KMS-11 (cell line): ENCODE measurements at regions not wholly inside any gene's neighbourhood (a gene's known extent, or its start where the extent isn't known, plus 50 kb on each side); places are given as distances from the start of the nearest gene placed in this dataset.

Source experiments
- H2AFZ ChIP-seq: fragments of 200-600 bp; sonication (generic); 2 replicates; pipeline ENCODE4 v1.6.1; 2016; ENCODE audit warnings: antibody characterized with exemption, mixed run types, low read depth
- H3K27ac ChIP-seq: fragments of 200-600 bp; sonication (generic); 2 replicates; pipeline ENCODE4 v1.6.1; 2016; ENCODE audit warnings: mild to moderate bottlenecking, mixed run types
- H3K27me3 ChIP-seq: fragments of 200-600 bp; sonication (generic); 2 replicates; pipeline ENCODE4 v1.6.1; 2017; ENCODE audit warnings: mild to moderate bottlenecking, low read depth, mixed run types, moderate library complexity; ENCODE audit not compliant: insufficient read depth
- H3K36me3 ChIP-seq: fragments of 200-600 bp; sonication (generic); 2 replicates; pipeline ENCODE4 v1.6.1; 2017; ENCODE audit warnings: mild to moderate bottlenecking, mixed run types; ENCODE audit not compliant: insufficient read depth
- H3K4me1 ChIP-seq: fragments of 200-600 bp; sonication (generic); 2 replicates; pipeline ENCODE4 v1.6.1; 2016; ENCODE audit warnings: mild to moderate bottlenecking, low read depth, mixed run types; ENCODE audit not compliant: poor library complexity, severe bottlenecking
- H3K4me2 ChIP-seq: fragments of 200-600 bp; sonication (generic); 2 replicates; pipeline ENCODE4 v1.7.0; 2016; ENCODE audit warnings: mild to moderate bottlenecking, mixed run types
- H3K4me3 ChIP-seq: fragments of 200-600 bp; sonication (generic); IDR thresholded peaks from 2 replicates; pipeline ENCODE4 v1.6.1; 2017; ENCODE audit warnings: low read depth, low read length, mixed read lengths; ENCODE audit not compliant: insufficient read depth
- H3K79me2 ChIP-seq: fragments of 200-600 bp; sonication (generic); 2 replicates; pipeline ENCODE4 v1.6.1; 2016; ENCODE audit warnings: low read depth, mixed run types; ENCODE audit not compliant: insufficient read depth
- H3K9ac ChIP-seq: fragments of 200-600 bp; sonication (generic); 2 replicates; pipeline ENCODE4 v1.6.1; 2016; ENCODE audit warnings: mild to moderate bottlenecking, mixed run types
- H4K20me1 ChIP-seq: fragments of 200-600 bp; sonication (generic); 2 replicates; pipeline ENCODE4 v1.6.1; 2016; ENCODE audit warnings: mild to moderate bottlenecking, mixed run types; ENCODE audit not compliant: insufficient read depth
- TF ChIP-seq, protein P1 (sequence below): fragments of 200-600 bp; sonication (generic); conservative IDR thresholded peaks from 2 replicates; pipeline ENCODE4 v1.6.1; 2017; ENCODE audit warnings: low read depth, mild to moderate bottlenecking, antibody characterized with exemption, low read length, moderate library complexity, mixed read lengths

DNA sequence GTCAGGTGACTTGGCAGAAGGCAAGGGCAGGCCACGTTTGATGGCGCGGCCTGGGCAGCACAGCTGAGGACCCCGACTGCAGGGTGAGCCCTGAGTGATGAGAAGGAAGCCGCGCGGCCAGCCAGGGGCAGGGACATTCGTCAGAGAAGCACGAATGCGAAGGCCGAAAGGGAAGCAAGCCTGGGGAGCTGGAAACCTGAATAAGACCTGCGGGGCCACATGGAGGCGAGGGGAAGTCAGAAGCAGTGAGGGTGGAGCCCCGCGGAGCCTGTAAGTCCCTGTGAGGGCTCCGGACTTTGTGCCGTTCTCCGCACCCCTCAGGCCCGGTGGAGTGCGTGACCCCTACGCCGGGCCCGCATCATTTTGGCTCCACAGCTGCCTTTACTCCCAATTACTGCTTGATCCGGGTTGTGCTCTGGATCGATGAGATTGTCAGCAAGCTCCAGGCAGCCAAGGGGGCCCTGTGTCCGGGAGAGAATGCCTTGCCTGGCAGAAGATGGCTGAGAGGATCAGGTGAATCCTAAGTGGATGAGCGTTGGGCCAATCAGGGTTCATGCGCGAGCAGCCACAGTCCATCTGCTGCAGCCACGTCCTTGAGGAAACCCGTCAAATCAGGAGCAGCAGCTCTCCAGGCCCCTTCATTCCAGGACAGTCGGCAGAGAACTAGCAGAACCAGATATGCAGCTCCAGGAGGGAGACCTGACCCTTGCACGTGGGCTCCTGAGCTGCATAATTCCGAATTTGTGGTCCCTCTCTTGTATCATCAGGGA, 293.3 kb upstream of the SHH start:
- H3K4me3 ChIP-seq, result no peak overlapping the region
- H3K9ac ChIP-seq, result no peak overlapping the region
- no peaks in the 10 kb centered on the region for H3K79me2 ChIP-seq
- H2AFZ ChIP-seq, result no peak overlapping the region
- no peak overlapping the region for H3K27ac ChIP-seq
- no peaks in the 10 kb centered on the region for H3K36me3 ChIP-seq
- H3K4me2 ChIP-seq, result no peak overlapping the region
- no peaks in the 10 kb centered on the region for H3K27me3 ChIP-seq
- no peaks in the 10 kb centered on the region for H4K20me1 ChIP-seq
- no peaks in the 10 kb centered on the region for H3K4me1 ChIP-seq
- TF ChIP-seq, protein P1, sequence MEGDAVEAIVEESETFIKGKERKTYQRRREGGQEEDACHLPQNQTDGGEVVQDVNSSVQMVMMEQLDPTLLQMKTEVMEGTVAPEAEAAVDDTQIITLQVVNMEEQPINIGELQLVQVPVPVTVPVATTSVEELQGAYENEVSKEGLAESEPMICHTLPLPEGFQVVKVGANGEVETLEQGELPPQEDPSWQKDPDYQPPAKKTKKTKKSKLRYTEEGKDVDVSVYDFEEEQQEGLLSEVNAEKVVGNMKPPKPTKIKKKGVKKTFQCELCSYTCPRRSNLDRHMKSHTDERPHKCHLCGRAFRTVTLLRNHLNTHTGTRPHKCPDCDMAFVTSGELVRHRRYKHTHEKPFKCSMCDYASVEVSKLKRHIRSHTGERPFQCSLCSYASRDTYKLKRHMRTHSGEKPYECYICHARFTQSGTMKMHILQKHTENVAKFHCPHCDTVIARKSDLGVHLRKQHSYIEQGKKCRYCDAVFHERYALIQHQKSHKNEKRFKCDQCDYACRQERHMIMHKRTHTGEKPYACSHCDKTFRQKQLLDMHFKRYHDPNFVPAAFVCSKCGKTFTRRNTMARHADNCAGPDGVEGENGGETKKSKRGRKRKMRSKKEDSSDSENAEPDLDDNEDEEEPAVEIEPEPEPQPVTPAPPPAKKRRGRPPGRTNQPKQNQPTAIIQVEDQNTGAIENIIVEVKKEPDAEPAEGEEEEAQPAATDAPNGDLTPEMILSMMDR, result no peak

DNA sequence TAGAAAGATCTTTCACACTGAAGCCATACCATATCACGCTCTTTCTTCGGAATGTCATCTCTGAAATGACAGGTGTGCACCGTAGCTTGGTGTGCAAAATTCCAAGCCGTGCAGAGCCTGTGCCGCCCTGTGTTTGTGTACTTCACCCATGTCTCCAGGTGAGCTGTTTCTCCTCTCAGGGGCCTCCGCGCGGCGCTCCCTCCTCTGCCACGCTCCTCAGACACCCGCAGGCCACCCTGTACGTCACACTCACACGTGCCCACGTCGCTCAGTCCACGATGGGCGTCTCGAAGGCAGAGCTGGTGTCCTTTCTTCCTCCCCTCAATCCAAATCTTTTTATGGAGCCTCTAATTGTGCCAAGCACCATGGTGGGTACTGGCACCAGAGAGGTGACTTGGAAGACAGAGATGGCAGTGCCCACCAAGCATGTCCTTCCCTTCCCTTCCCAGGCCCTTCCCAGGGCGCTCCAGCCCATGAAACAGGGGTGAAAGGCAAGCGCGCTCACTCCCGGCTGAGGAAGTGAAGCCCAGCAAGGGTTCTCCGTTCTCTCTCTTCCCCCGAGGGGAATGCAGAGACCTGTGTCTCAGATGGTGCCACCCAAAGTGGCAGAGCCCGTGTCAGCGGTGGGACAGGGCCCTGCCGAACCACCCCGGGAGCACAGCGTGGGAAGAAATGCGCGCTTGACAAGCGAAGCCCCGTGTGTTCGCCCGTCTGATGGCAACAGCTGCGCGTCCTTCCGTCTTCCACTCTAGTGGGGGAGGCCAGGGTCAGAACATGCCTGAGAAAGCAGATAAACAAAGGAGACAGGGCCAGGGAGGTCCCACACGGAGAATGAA, 292.5 kb upstream of the SHH start:
- no peak overlapping the region for H3K4me3 ChIP-seq
- no peaks in the 10 kb centered on the region for H3K79me2 ChIP-seq
- H3K27ac ChIP-seq, result no peak overlapping the region
- no peaks in the 10 kb centered on the region for H3K27me3 ChIP-seq
- H3K9ac ChIP-seq, result no peak overlapping the region
- TF ChIP-seq, protein P1, result no peak
- H3K4me1 ChIP-seq, result no peaks in the 10 kb centered on the region
- H2AFZ ChIP-seq, result no peak overlapping the region
- no peak overlapping the region for H3K4me2 ChIP-seq
- no peaks in the 10 kb centered on the region for H4K20me1 ChIP-seq
- H3K36me3 ChIP-seq, result no peaks in the 10 kb centered on the region

DNA sequence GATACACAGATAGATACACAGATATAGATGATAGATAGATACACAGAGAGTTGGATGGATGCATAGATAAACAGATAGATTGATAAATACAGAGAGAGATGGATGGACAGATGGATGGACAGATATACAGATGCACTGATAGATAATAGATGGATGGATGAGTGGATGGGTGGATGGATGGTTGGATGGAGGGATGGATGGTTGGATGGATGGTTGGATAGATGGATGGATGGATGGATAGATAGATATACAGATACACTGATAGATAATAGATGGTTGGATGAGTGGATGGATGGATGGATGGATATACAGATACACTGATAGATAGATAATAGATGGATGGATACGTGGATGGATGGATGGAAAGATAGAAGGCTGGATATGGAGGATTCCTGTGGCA, 290.0 kb upstream of the SHH start:
- H3K36me3 ChIP-seq, result no peaks in the 10 kb centered on the region
- no peak overlapping the region for H3K27ac ChIP-seq
- H3K27me3 ChIP-seq, result no peaks in the 10 kb centered on the region
- no peak overlapping the region for H3K9ac ChIP-seq
- H3K79me2 ChIP-seq, result no peaks in the 10 kb centered on the region
- H2AFZ ChIP-seq, result no peak overlapping the region
- no peak overlapping the region for H3K4me3 ChIP-seq
- no peak overlapping the region for H3K4me2 ChIP-seq
- TF ChIP-seq, protein P1, result no peak
- H3K4me1 ChIP-seq, result no peaks in the 10 kb centered on the region
- no peaks in the 10 kb centered on the region for H4K20me1 ChIP-seq

DNA sequence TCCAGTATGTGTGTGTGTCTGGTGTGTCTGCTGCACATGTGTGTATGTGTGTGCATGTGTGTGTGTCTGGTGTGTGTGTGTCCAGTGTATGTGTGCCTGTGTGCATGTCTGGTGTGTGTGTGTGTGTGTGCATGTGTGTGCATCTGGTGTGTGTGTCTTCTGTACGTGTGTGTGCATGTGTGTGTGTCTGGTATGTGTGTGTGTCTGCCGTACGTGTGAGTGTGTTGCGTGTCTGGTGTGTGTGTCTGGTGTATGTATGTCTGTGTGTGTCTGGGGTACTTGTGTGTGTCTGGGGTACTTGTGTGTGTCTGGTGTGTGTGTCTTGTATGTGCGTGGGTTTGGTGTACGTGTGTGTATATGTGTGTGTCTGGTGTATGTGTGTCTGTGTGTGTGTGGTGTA, 289.1 kb upstream of the SHH start:
- H3K4me1 ChIP-seq, result peaks cover 6% of the 10 kb centered on the region
- H3K27me3 ChIP-seq, result no peaks in the 10 kb centered on the region
- no peaks in the 10 kb centered on the region for H4K20me1 ChIP-seq
- no peak overlapping the region for H3K27ac ChIP-seq
- no peak overlapping the region for H3K4me2 ChIP-seq
- no peaks in the 10 kb centered on the region for H3K79me2 ChIP-seq
- no peak overlapping the region for H2AFZ ChIP-seq
- TF ChIP-seq, protein P1, result no peak
- no peak overlapping the region for H3K9ac ChIP-seq
- H3K4me3 ChIP-seq, result no peak overlapping the region
- no peaks in the 10 kb centered on the region for H3K36me3 ChIP-seq
